GM18867 (cell line): ENCODE measurements at regions not wholly inside any gene's neighbourhood (a gene's known extent, or its start where the extent isn't known, plus 50 kb on each side); places are given as distances from the start of the nearest gene placed in this dataset.
A peak's percentile ranks its signal among the peaks of the same experiment; 100 is the strongest.
"Not testable (repeated sequence)": the region's sequence is repeated elsewhere in the genome, so short reads cannot be mapped to it uniquely, and the experiment has no call there.

Experiments
- ATAC-seq: cut with Tn5 transposase; IDR thresholded peaks from one replicate; pipeline ENCODE4 v1.9.1; 2021; ENCODE audit warnings: mild to moderate bottlenecking, moderate library complexity; ENCODE audit not compliant: unreplicated experiment

GRCh38 chr3:101913168-101913567 lies 63.9 kb downstream of the NFKBIZ start:
- no peak for ATAC-seq

GRCh38 chr3:101917761-101918160 lies 68.4 kb downstream of the NFKBIZ start:
- not testable (repeated sequence) for ATAC-seq

GRCh38 chr3:101922151-101922725 lies 72.9 kb downstream of the NFKBIZ start:
- not testable (repeated sequence) for ATAC-seq

GRCh38 chr3:101924621-101925020 lies 75.3 kb downstream of the NFKBIZ start:
- ATAC-seq, result not testable (repeated sequence)

- not testable (repeated sequence) for ATAC-seq
Measured at GRCh38 chr3:101925124-101925523, 75.8 kb downstream of the NFKBIZ start.

GRCh38 chr3:101925564-101925963 lies 76.2 kb downstream of the NFKBIZ start:
- no peak for ATAC-seq

GRCh38 chr3:101926594-101927105 lies 77.3 kb downstream of the NFKBIZ start:
- no peak for ATAC-seq

- ATAC-seq, result no peak
Measured at GRCh38 chr3:101928890-101929289, 79.6 kb downstream of the NFKBIZ start.

- no peak for ATAC-seq
Measured at GRCh38 chr3:101931081-101931480, 81.8 kb downstream of the NFKBIZ start.

- ATAC-seq, result no peak
Measured at GRCh38 chr3:101932326-101933068, 83.2 kb downstream of the NFKBIZ start.

GRCh38 chr3:101936419-101937356 lies 87.4 kb downstream of the NFKBIZ start:
- ATAC-seq, result peak; percentile 87

GRCh38 chr3:101938262-101938847 lies 89.0 kb downstream of the NFKBIZ start:
- peak; percentile 55 for ATAC-seq

- ATAC-seq, result no peak
Measured at GRCh38 chr3:101939361-101940049, 90.2 kb downstream of the NFKBIZ start.

- no peak for ATAC-seq
Measured at GRCh38 chr3:101940521-101941317, 91.4 kb downstream of the NFKBIZ start.

GRCh38 chr3:101941318-101942040 lies 92.2 kb downstream of the NFKBIZ start:
- ATAC-seq, result no peak

GRCh38 chr3:101942356-101942755 lies 93.0 kb downstream of the NFKBIZ start:
- ATAC-seq, result no peak

- ATAC-seq, result peak; percentile 38
Measured at GRCh38 chr3:101943029-101943428, 93.7 kb downstream of the NFKBIZ start.

GRCh38 chr3:101944308-101944707 lies 95.0 kb downstream of the NFKBIZ start:
- no peak for ATAC-seq

- ATAC-seq, result no peak
Measured at GRCh38 chr3:101945980-101946379, 96.7 kb downstream of the NFKBIZ start.
